ENCODE measurements at regions not wholly inside any gene's neighbourhood (a gene's known extent, or its start where the extent isn't known, plus 50 kb on each side); places are given as distances from the start of the nearest gene placed in this dataset.
A peak's percentile ranks its signal among the peaks of the same experiment; 100 is the strongest.
"Not testable (repeated sequence)": the region's sequence is repeated elsewhere in the genome, so short reads cannot be mapped to it uniquely, and the experiment has no call there.

- no peak overlapping the region for H3K4me3 ChIP-seq (ENCODE audit: insufficient read depth, low read depth, low read length)
- H3K27me3 ChIP-seq (ENCODE audit: control insufficient read depth, insufficient read depth, low read length): no peaks in the 10 kb centered on the region
- no peaks in the 10 kb centered on the region for H3K36me3 ChIP-seq (replicated peaks; ENCODE audit: control insufficient read depth, insufficient read depth, low read length)
- DNase-seq: no peak
Measured at GRCh38 chr14:59041308-59041707, 147.2 kb upstream of the DAAM1 start.

GRCh38 chr14:59044707-59045106 lies 143.8 kb upstream of the DAAM1 start:
- Histone ChIP-seq H3K4me3 (ENCODE audit: insufficient read depth, low read depth, low read length) (no peak overlapping the region), H3K36me3 (replicated peaks; ENCODE audit: control insufficient read depth, insufficient read depth, low read length) (no peaks in the 10 kb centered on the region), H3K27me3 (ENCODE audit: control insufficient read depth, insufficient read depth, low read length) (no peaks in the 10 kb centered on the region)
- no peak for DNase-seq

- H3K4me3 ChIP-seq (ENCODE audit: insufficient read depth, low read depth, low read length): no peak overlapping the region
- H3K36me3 ChIP-seq (replicated peaks; ENCODE audit: control insufficient read depth, insufficient read depth, low read length): no peaks in the 10 kb centered on the region
- DNase-seq: no peak
- no peaks in the 10 kb centered on the region for H3K27me3 ChIP-seq (ENCODE audit: control insufficient read depth, insufficient read depth, low read length)
Measured at GRCh38 chr14:59046746-59047145, 141.7 kb upstream of the DAAM1 start.

- H3K4me3 ChIP-seq (ENCODE audit: insufficient read depth, low read depth, low read length): no peak overlapping the region
- H3K27me3 ChIP-seq (ENCODE audit: control insufficient read depth, insufficient read depth, low read length): no peaks in the 10 kb centered on the region
- no peaks in the 10 kb centered on the region for H3K36me3 ChIP-seq (replicated peaks; ENCODE audit: control insufficient read depth, insufficient read depth, low read length)
- no peak for DNase-seq
Measured at GRCh38 chr14:59055006-59055405, 133.5 kb upstream of the DAAM1 start.

- Histone ChIP-seq H3K36me3 (replicated peaks; ENCODE audit: control insufficient read depth, insufficient read depth, low read length) (no peaks in the 10 kb centered on the region), H3K4me3 (ENCODE audit: insufficient read depth, low read depth, low read length) (no peak overlapping the region)
- peak; percentile 34 for DNase-seq
Measured at GRCh38 chr14:59055439-59056045, 132.9 kb upstream of the DAAM1 start.

GRCh38 chr14:59057551-59057950 lies 130.9 kb upstream of the DAAM1 start:
- Histone ChIP-seq H3K27me3 (ENCODE audit: control insufficient read depth, insufficient read depth, low read length) (no peaks in the 10 kb centered on the region), H3K36me3 (replicated peaks; ENCODE audit: control insufficient read depth, insufficient read depth, low read length) (no peaks in the 10 kb centered on the region), H3K4me3 (ENCODE audit: insufficient read depth, low read depth, low read length) (no peak overlapping the region)
- DNase-seq: no peak

More at GRCh38 chr14:59055439-59056045, 132.9 kb upstream of the DAAM1 start:
- H3K27me3 ChIP-seq (ENCODE audit: control insufficient read depth, insufficient read depth, low read length): no peaks in the 10 kb centered on the region

GRCh38 chr14:59058776-59059175 lies 129.7 kb upstream of the DAAM1 start:
- H3K4me3 ChIP-seq (ENCODE audit: insufficient read depth, low read depth, low read length); DNase-seq; H3K27me3 ChIP-seq (ENCODE audit: control insufficient read depth, insufficient read depth, low read length); H3K36me3 ChIP-seq (replicated peaks; ENCODE audit: control insufficient read depth, insufficient read depth, low read length): not testable (repeated sequence)

- DNase-seq: no peak
- no peaks in the 10 kb centered on the region for H3K36me3 ChIP-seq (replicated peaks; ENCODE audit: control insufficient read depth, insufficient read depth, low read length)
- no peaks in the 10 kb centered on the region for H3K27me3 ChIP-seq (ENCODE audit: control insufficient read depth, insufficient read depth, low read length)
- no peak overlapping the region for H3K4me3 ChIP-seq (ENCODE audit: insufficient read depth, low read depth, low read length)
Measured at GRCh38 chr14:59060841-59061240, 127.6 kb upstream of the DAAM1 start.

- Histone ChIP-seq H3K27me3 (ENCODE audit: control insufficient read depth, insufficient read depth, low read length) (no peaks in the 10 kb centered on the region), H3K4me3 (ENCODE audit: insufficient read depth, low read depth, low read length) (no peak overlapping the region), H3K36me3 (replicated peaks; ENCODE audit: control insufficient read depth, insufficient read depth, low read length) (no peaks in the 10 kb centered on the region)
- DNase-seq: no peak
Measured at GRCh38 chr14:59061292-59061691, 127.2 kb upstream of the DAAM1 start.

- no peaks in the 10 kb centered on the region for H3K36me3 ChIP-seq (replicated peaks; ENCODE audit: control insufficient read depth, insufficient read depth, low read length)
- no peak for DNase-seq
- H3K4me3 ChIP-seq (ENCODE audit: insufficient read depth, low read depth, low read length): no peak overlapping the region
- no peaks in the 10 kb centered on the region for H3K27me3 ChIP-seq (ENCODE audit: control insufficient read depth, insufficient read depth, low read length)
Measured at GRCh38 chr14:59063259-59063658, 125.2 kb upstream of the DAAM1 start.

- Histone ChIP-seq H3K27me3 (ENCODE audit: control insufficient read depth, insufficient read depth, low read length) (no peaks in the 10 kb centered on the region), H3K36me3 (replicated peaks; ENCODE audit: control insufficient read depth, insufficient read depth, low read length) (no peaks in the 10 kb centered on the region), H3K4me3 (ENCODE audit: insufficient read depth, low read depth, low read length) (no peak overlapping the region)
- no peak for DNase-seq
Measured at GRCh38 chr14:59067127-59067894, 121.2 kb upstream of the DAAM1 start.

- no peak for DNase-seq
- no peaks in the 10 kb centered on the region for H3K27me3 ChIP-seq (ENCODE audit: control insufficient read depth, insufficient read depth, low read length)
- H3K36me3 ChIP-seq (replicated peaks; ENCODE audit: control insufficient read depth, insufficient read depth, low read length): no peaks in the 10 kb centered on the region
- H3K4me3 ChIP-seq (ENCODE audit: insufficient read depth, low read depth, low read length): no peak overlapping the region
Measured at GRCh38 chr14:59069163-59069854, 119.2 kb upstream of the DAAM1 start.

GRCh38 chr14:59075506-59075905 lies 113.0 kb upstream of the DAAM1 start:
- H3K36me3 ChIP-seq (replicated peaks; ENCODE audit: control insufficient read depth, insufficient read depth, low read length): no peaks in the 10 kb centered on the region
- no peaks in the 10 kb centered on the region for H3K27me3 ChIP-seq (ENCODE audit: control insufficient read depth, insufficient read depth, low read length)
- H3K4me3 ChIP-seq (ENCODE audit: insufficient read depth, low read depth, low read length): no peak overlapping the region
- DNase-seq: no peak

GRCh38 chr14:59081720-59082119 lies 106.7 kb upstream of the DAAM1 start:
- no peaks in the 10 kb centered on the region for H3K36me3 ChIP-seq (replicated peaks; ENCODE audit: control insufficient read depth, insufficient read depth, low read length)
- DNase-seq: no peak
- no peaks in the 10 kb centered on the region for H3K27me3 ChIP-seq (ENCODE audit: control insufficient read depth, insufficient read depth, low read length)
- no peak overlapping the region for H3K4me3 ChIP-seq (ENCODE audit: insufficient read depth, low read depth, low read length)

GRCh38 chr14:59085207-59085739 lies 103.2 kb upstream of the DAAM1 start:
- Histone ChIP-seq H3K27me3 (ENCODE audit: control insufficient read depth, insufficient read depth, low read length) (no peaks in the 10 kb centered on the region), H3K4me3 (ENCODE audit: insufficient read depth, low read depth, low read length) (no peak overlapping the region), H3K36me3 (replicated peaks; ENCODE audit: control insufficient read depth, insufficient read depth, low read length) (no peaks in the 10 kb centered on the region)
- no peak for DNase-seq

All from H7 (cell line).